ENCODE measurements at regions not wholly inside any gene's neighbourhood (a gene's known extent, or its start where the extent isn't known, plus 50 kb on each side); places are given as distances from the start of the nearest gene placed in this dataset.

DNA sequence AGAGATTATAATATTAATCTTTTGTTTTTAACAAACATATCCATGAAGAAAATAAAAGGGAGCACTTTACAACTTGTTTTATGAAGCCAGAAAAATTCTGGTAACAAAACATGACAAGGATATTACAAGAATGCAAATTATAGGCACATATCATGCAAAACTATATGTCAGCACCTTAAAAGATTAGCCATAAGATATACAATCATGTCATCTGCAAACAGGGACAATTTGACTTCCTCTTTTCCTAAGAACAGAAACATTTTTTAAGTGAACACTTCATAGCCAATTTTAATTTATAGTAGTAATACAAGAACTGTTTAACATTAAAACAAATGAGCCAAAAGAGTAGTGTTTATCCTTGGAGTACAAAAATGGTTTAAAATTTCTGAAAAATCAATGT, 916.5 kb upstream of the CNTN5 start:
- Histone ChIP-seq H3K4me3 (no peak overlapping the region), H3K4me2 (no peak overlapping the region), H3K9me3 (ENCODE audit: insufficient read depth, low read depth) (no peaks in the 10 kb centered on the region), H4K20me1 (ENCODE audit: insufficient read depth) (no peaks in the 10 kb centered on the region; the same call in 1 of the 2 replicates), H3K79me2 (ENCODE audit: low read depth) (no peaks in the 10 kb centered on the region), H3F3A (ENCODE audit: insufficient read depth, low read depth) (no peaks in the 10 kb centered on the region), H2AFZ (no peak overlapping the region), H3K27me3 (ENCODE audit: insufficient read depth, low read depth) (no peaks in the 10 kb centered on the region), H3K9me2 (ENCODE audit: insufficient read depth) (no peaks in the 10 kb centered on the region), H3K4me1 (replicated peaks; ENCODE audit: insufficient read depth) (no peaks in the 10 kb centered on the region), H3K36me3 (ENCODE audit: low read depth) (no peaks in the 10 kb centered on the region), H3K27ac (no peak overlapping the region)
- ChIA-PET POLR2A (ENCODE audit: unreplicated experiment) (no interaction called here), CTCF (no interaction called here)
- intact Hi-C loops (cut with micrococcal nuclease; ENCODE audit: unreplicated experiment): no loop called here
- no peak for DNase-seq
- BruUV-seq (replicated peaks): no TSS peak
- TF ChIP-seq, protein P1, sequence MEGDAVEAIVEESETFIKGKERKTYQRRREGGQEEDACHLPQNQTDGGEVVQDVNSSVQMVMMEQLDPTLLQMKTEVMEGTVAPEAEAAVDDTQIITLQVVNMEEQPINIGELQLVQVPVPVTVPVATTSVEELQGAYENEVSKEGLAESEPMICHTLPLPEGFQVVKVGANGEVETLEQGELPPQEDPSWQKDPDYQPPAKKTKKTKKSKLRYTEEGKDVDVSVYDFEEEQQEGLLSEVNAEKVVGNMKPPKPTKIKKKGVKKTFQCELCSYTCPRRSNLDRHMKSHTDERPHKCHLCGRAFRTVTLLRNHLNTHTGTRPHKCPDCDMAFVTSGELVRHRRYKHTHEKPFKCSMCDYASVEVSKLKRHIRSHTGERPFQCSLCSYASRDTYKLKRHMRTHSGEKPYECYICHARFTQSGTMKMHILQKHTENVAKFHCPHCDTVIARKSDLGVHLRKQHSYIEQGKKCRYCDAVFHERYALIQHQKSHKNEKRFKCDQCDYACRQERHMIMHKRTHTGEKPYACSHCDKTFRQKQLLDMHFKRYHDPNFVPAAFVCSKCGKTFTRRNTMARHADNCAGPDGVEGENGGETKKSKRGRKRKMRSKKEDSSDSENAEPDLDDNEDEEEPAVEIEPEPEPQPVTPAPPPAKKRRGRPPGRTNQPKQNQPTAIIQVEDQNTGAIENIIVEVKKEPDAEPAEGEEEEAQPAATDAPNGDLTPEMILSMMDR (conservative IDR thresholded peaks at IDR 0.05): no peak
- TF ChIP-seq EZH2 (IDR thresholded peaks at IDR 0.05; ENCODE audit: low read depth): no peak

DNA sequence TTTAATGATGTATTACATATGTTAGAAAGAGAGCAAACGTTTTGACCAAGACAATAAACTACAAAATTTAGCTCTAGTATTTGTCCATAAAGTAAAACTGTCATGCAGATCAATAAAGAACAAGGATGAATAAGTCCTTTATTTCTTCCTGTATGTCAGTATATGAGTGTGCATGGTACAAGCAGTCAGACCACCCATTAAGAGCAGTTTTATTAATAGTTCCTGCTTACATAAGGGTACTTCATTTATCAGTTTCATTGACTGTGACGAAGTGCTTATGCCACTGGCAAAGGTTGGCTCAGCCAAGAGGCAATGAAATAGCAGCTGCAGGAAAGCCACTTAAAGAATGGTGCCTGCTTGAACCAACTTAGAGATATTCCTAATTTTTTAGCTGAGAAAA, 913.0 kb upstream of the CNTN5 start:
- TF ChIP-seq EZH2 (IDR thresholded peaks at IDR 0.05; ENCODE audit: low read depth): no peak
- TF ChIP-seq, protein P1 (conservative IDR thresholded peaks at IDR 0.05): no peak
- Histone ChIP-seq H2AFZ (no peak overlapping the region), H3K9me3 (ENCODE audit: insufficient read depth, low read depth) (no peaks in the 10 kb centered on the region), H3F3A (ENCODE audit: insufficient read depth, low read depth) (no peaks in the 10 kb centered on the region), H3K79me2 (ENCODE audit: low read depth) (no peaks in the 10 kb centered on the region), H3K36me3 (ENCODE audit: low read depth) (no peaks in the 10 kb centered on the region), H4K20me1 (ENCODE audit: insufficient read depth) (no peaks in the 10 kb centered on the region; the same call in 1 of the 2 replicates), H3K27me3 (ENCODE audit: insufficient read depth, low read depth) (no peaks in the 10 kb centered on the region), H3K4me3 (no peak overlapping the region), H3K4me1 (replicated peaks; ENCODE audit: insufficient read depth) (no peaks in the 10 kb centered on the region), H3K27ac (no peak overlapping the region), H3K9me2 (ENCODE audit: insufficient read depth) (no peaks in the 10 kb centered on the region), H3K4me2 (no peak overlapping the region)
- intact Hi-C loops (cut with micrococcal nuclease; ENCODE audit: unreplicated experiment): no loop called here
- no TSS peak for BruUV-seq (replicated peaks)
- no peak for DNase-seq
- CTCF ChIA-PET: no interaction called here
- POLR2A ChIA-PET (ENCODE audit: unreplicated experiment): no interaction called here

GRCh38 chr11:98110030-98110429, 910.7 kb upstream of the CNTN5 start:
- no peaks in the 10 kb centered on the region for H3F3A ChIP-seq (ENCODE audit: insufficient read depth, low read depth)
- H3K4me2 ChIP-seq: no peak overlapping the region
- no peak for DNase-seq
- TF ChIP-seq, protein P1 (conservative IDR thresholded peaks at IDR 0.05): no peak
- no peak for TF ChIP-seq EZH2 (IDR thresholded peaks at IDR 0.05; ENCODE audit: low read depth)
- H3K36me3 ChIP-seq (ENCODE audit: low read depth): no peaks in the 10 kb centered on the region
- H4K20me1 ChIP-seq (ENCODE audit: insufficient read depth): no peaks in the 10 kb centered on the region; the same call in 1 of the 2 replicates
- POLR2A ChIA-PET (ENCODE audit: unreplicated experiment): no interaction called here
- no peak overlapping the region for H3K27ac ChIP-seq
- intact Hi-C loops (cut with micrococcal nuclease; ENCODE audit: unreplicated experiment): no loop called here
- no peaks in the 10 kb centered on the region for H3K27me3 ChIP-seq (ENCODE audit: insufficient read depth, low read depth)
- H3K9me2 ChIP-seq (ENCODE audit: insufficient read depth): no peaks in the 10 kb centered on the region
- no peak overlapping the region for H3K4me3 ChIP-seq
- no peaks in the 10 kb centered on the region for H3K4me1 ChIP-seq (replicated peaks; ENCODE audit: insufficient read depth)
- no peak overlapping the region for H2AFZ ChIP-seq
- BruUV-seq (replicated peaks): no TSS peak
- no peaks in the 10 kb centered on the region for H3K9me3 ChIP-seq (ENCODE audit: insufficient read depth, low read depth)
- CTCF ChIA-PET: no interaction called here
- no peaks in the 10 kb centered on the region for H3K79me2 ChIP-seq (ENCODE audit: low read depth)

All from PC-9 (cell line).